HG03196 (cell line): ENCODE measurements at regions not wholly inside any gene's neighbourhood (a gene's known extent, or its start where the extent isn't known, plus 50 kb on each side); places are given as distances from the start of the nearest gene placed in this dataset.

ENCODE experiments used
- ATAC-seq: cut with Tn5 transposase; IDR thresholded peaks from one replicate; pipeline ENCODE4 v1.9.1; 2021; ENCODE audit not compliant: unreplicated experiment

DNA sequence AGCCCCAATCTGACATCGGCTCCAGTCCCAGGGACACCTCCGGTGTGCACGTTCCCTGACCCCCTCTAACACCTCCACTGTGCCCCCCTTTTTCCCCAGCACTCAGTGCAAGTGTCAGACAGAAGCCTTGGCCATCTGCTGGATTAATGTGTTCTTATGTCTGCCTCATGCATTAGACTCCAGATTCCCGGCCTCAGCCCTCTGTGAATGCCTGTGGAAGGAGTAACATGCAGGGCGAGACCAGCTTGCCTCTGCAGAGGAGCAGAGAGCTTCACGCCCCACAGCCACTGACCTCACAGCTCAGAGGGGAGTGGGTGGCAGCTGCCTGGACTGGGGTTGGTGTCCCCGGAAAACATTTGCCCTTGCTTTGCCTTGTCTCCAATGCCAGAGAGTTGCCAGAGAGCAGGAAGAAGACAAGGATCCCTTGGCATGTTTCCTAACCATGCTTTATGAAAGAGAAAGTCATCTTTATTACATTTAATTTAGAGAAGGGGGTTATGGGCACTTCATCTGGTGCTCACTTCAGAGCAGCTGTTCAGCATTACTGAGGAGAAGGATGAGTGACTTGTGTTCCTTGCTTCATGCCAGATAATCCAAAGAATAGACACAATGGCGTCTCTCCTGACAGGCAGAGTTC is 91.6 kb upstream of the CXCL12 start:
- no peak for ATAC-seq

GRCh38 chr10:44477046-44477425 is 92.1 kb upstream of the CXCL12 start:
- ATAC-seq, result no peak

GRCh38 chr10:44478040-44478439 is 93.1 kb upstream of the CXCL12 start:
- ATAC-seq, result no peak

DNA sequence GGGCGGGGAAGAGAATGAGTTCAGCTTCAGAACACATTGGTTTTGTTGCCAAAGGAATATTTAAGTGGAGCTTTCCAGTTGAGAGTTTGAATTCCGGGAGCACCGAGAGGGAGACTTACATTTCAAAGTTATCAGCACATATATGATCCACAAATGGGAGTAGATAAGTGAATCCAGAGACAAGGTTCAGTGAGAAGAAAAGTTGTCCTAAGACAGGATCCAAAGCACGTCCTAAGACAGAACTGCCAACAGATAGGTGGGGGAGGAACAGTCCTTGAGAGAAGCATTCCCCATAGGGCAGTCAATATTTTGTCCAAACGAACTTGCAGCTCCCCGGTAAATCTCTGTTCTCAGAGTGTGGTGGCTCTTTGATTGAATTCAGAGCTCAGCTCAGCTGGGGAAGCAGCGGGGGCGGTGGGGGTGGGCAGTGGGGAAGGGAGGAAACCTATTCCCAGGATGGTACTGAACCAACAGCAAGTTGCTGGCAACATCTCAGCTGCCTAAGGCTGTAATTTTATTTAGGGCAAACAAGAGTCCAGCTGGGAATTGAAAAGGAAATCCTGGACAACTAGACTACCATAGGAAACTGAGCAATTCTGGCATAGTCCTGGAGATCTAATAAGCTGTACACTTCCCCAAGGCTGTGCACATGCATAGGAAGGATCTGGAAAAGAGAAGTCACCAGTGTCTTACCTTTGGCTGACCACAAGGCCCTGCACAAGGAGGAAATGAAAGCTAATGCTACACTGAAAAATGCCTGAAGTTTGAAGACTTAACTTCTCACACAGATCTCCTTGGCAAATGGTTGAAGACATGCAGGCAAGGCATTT is 94.2 kb upstream of the CXCL12 start:
- no peak for ATAC-seq

- no peak for ATAC-seq
Measured at GRCh38 chr10:44492678-44493077, 107.8 kb upstream of the CXCL12 start.

DNA sequence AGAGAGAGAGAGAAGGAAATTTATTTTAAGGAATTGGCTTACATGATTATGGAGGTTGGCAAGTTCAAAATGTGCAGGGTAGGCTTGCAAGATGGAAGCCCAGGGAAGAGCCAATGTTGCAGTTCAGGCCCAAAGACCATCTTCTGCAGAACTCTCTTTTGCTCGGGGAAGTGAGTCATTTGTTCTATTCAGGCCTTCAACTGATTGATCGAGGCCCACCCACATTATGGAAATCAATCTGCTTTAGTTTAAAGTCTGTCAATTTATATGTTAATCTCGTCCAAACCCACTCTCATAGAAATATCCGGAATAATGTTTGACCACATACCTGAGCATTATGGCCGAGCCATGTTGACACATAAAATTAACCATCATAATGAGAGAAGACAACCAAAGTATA is 113.3 kb upstream of the CXCL12 start:
- no peak for ATAC-seq

- no peak for ATAC-seq
Measured at GRCh38 chr10:44500451-44500850, 115.6 kb upstream of the CXCL12 start.

GRCh38 chr10:44506386-44506785 is 121.5 kb upstream of the CXCL12 start:
- ATAC-seq, result no peak

DNA sequence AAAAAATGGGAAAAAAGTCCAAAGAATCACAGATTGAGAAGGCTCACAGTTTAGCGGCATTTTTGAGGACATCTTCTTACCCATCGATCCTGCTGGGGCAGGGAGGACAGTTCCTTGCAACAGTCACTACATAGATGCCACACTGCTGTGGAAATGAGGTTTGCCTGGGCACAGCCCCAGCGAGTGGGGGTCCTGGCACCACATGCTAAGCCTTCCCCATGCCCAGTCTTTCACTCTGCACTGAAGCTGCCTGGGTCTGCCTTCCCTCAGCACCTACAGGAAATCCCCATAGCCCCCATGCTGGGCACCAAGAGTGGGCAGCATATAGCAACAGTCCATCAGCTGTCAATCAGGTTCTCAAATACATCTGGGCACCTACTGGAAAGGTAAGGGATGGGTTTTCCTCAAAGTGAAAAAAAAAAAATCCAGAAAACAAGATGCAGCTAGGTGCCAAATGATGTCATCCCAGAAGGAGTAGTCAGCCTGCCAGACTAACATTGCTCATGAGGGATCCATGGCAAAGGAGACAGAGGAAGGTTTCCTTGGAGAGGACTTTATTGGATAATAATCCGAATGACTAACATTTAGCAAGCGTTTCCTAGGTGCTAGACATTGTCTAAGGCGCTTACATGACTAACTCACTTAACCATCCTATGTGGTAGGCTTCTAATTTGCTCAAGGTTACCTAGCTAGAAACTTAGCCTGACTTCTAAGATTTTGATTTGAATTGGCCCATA is 125.7 kb upstream of the CXCL12 start:
- no peak for ATAC-seq

DNA sequence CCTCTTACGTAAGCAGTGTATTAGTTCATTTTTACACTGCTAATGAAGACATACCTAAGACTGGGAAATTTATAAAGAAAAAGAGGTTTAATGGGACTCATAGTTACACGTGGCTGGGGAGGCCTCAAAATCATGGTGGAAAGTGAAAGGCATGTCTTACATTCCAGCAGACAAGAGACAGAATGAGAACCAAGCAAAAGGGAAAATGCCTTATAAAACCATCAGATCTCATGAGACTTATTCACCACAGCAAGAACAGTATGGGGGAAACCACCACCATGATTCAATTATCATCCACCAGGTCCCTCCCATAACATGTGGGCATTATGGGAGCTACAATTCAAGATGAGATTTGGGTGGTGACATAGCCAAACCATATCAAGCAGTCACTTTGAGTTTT is 126.3 kb upstream of the CXCL12 start:
- no peak for ATAC-seq

GRCh38 chr10:44511601-44512000 is 126.7 kb upstream of the CXCL12 start:
- no peak for ATAC-seq

DNA sequence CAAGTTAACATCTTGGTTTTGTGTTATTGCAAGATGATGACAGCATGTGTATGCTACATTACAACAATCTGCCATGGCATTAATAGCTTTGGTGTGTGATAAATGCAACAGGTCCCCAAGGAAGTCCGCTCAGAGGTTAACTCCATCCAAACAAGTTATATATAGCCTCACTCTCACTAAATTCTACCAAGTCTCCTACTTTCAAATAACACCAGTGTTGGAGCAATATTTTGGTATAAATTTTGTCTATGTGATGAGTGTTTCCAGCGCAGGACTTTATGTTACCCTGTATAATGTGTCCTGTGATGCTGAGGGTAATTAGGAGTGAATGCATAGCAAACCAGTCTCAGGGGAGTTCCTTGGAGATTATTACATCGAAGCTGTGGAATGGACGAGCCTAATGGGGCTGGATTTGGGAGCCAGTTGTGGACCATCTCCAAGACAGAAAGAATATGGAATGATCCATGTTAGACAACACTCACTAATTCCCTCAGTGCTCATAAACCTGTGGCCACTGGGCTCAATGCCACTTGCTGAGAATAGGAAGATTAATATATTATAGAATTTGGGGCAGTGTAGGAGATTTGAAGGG is 127.6 kb upstream of the CXCL12 start:
- ATAC-seq, result no peak

GRCh38 chr10:44513591-44513990 is 128.7 kb upstream of the CXCL12 start:
- no peak for ATAC-seq

- ATAC-seq, result no peak
Measured at GRCh38 chr10:44516891-44517290, 132.0 kb upstream of the CXCL12 start.

GRCh38 chr10:44517635-44518034 is 132.7 kb upstream of the CXCL12 start:
- no peak for ATAC-seq

- no peak for ATAC-seq
Measured at GRCh38 chr10:44519361-44519760, 134.5 kb upstream of the CXCL12 start.

GRCh38 chr10:44520651-44521050 is 135.8 kb upstream of the CXCL12 start:
- ATAC-seq, result no peak

DNA sequence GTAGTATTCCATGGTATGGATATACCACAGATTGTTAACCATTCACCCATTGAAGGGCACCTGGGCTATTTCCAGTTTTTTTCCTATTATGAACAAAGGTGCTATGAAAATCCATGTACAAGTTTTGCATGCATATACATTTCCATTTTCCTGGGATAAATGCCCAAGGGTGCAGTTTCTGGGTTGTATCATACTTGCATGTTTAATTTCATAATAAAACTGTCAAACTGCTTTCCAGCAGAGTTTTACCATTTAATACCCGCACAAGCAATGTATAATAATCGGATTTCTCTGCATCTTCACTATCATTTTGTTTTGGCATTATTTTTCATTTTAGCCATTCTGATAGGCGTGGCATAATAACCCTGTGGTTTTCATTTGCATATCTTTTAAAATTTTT is 154.3 kb upstream of the CXCL12 start:
- no peak for ATAC-seq

- ATAC-seq, result no peak
Measured at GRCh38 chr10:44552726-44553125, 167.8 kb upstream of the CXCL12 start.

DNA sequence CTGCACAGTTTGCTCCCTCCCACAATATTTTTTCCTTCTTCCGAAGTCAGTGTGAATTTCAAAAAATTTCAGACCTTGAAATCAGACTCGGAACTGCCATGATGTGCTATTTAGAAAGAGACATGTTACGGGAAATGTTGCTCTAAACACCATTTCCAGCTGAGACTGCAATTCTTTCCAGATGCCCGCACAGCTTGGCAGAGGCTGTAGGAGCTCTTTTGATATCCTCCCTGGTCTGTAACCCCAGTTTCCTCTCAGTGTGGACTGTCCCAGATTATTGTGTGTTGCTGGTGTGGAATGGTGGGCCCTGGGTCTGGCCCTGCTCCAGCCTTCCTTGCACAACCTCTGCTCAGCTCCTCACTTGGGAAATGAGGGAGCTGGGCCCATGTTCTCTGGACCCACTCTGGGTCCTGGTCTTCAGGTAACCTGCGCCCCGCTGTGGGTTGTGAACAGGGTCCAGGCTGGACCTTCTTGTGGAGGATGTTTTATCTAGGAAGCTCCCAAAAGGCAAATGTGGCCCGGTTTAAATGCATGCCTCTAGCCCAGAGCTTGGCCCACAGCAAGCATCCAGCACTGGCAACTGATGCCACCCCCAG is 172.8 kb upstream of the CXCL12 start:
- ATAC-seq, result no peak

GRCh38 chr10:44558521-44558920 is 173.6 kb upstream of the CXCL12 start:
- no peak for ATAC-seq
